ENCODE measurements at regions not wholly inside any gene's neighbourhood (a gene's known extent, or its start where the extent isn't known, plus 50 kb on each side); places are given as distances from the start of the nearest gene placed in this dataset.
A peak's percentile ranks its signal among the peaks of the same experiment; 100 is the strongest.

GRCh38 chr21:25387665-25388064, 219.6 kb downstream of the MRPL39 start (continued):
- TF ChIP-seq ZNF114 (CRISPR knock-in tag; IDR thresholded peaks at IDR 0.05) (no peak), EZH2phosphoT487 (IDR thresholded peaks at IDR 0.05; ENCODE audit: unreplicated experiment) (no peak), POLR2AphosphoS5 (IDR thresholded peaks at IDR 0.05; ENCODE audit: low read depth) (no peak), NANOG (IDR thresholded peaks at IDR 0.05; ENCODE audit: borderline replicate concordance) (no peak), EZH2 (IDR thresholded peaks at IDR 0.05; ENCODE audit: low read depth, unreplicated experiment) (no peak), REST (IDR thresholded peaks at IDR 0.05; ENCODE audit: unreplicated experiment) (no peak), CREB1 (CRISPR knock-in tag; IDR thresholded peaks at IDR 0.05; ENCODE audit: low read depth) (no peak)

GRCh38 chr21:25385911-25386474, 221.3 kb downstream of the MRPL39 start:
- H3K79me2 ChIP-seq (replicated peaks; ENCODE audit: insufficient read depth), result no peaks in the 10 kb centered on the region
- ATAC-seq, result peak; percentile 93
- H3K27ac Mint-ChIP-seq, result peak overlapping the region; percentile 1; the same call in 1 of the 2 replicates
- H3K36me3 Mint-ChIP-seq (ENCODE audit: low read depth), result no peaks in the 10 kb centered on the region
- H4K20me1 ChIP-seq (replicated peaks; ENCODE audit: insufficient read depth), result no peaks in the 10 kb centered on the region
- H3K9me2 ChIP-seq (ENCODE audit: insufficient read depth), result no peaks in the 10 kb centered on the region
- H2AFZ ChIP-seq, result no peak overlapping the region
- H3F3A ChIP-seq (replicated peaks; ENCODE audit: low read depth), result no peaks in the 10 kb centered on the region
- H3K27me3 Mint-ChIP-seq (ENCODE audit: insufficient read depth, low read depth, poor library complexity), result no peaks in the 10 kb centered on the region
- peaks cover 6% of the 10 kb centered on the region; the same call in 2 of the 3 replicates for H3K4me1 Mint-ChIP-seq
- no peaks in the 10 kb centered on the region for H3K36me3 ChIP-seq (ENCODE audit: insufficient read depth)
- H3K4me3 ChIP-seq, result no peak overlapping the region
- no peaks in the 10 kb centered on the region for H3K4me1 ChIP-seq (ENCODE audit: insufficient read depth)
- no peak overlapping the region for H3K27ac ChIP-seq (ENCODE audit: low read depth)
- H3K27me3 ChIP-seq (ENCODE audit: insufficient read depth), result no peaks in the 10 kb centered on the region
- DNase-seq (ENCODE audit: low spot score), result peak; percentile 90
- no peak overlapping the region for H3K4me3 Mint-ChIP-seq
- H3K9me3 Mint-ChIP-seq, result peaks cover 3% of the 10 kb centered on the region; the same call in 1 of the 3 replicates
- no peak overlapping the region for H3K4me2 ChIP-seq
- TF ChIP-seq REST (IDR thresholded peaks at IDR 0.05; ENCODE audit: unreplicated experiment) (no peak), CTCF (conservative IDR thresholded peaks at IDR 0.05; ENCODE audit: low read depth in 2 of 2) (peak; percentile 61 to 83), EZH2phosphoT487 (IDR thresholded peaks at IDR 0.05; ENCODE audit: unreplicated experiment) (no peak), ETS1 (IDR thresholded peaks at IDR 0.05) (no peak), STAT1 (IDR thresholded peaks at IDR 0.05; ENCODE audit: unreplicated experiment) (no peak)

All from GM23338 (cell line).